NCI-H146 (cell line): ENCODE measurements at regions not wholly inside any gene's neighbourhood (a gene's known extent, or its start where the extent isn't known, plus 50 kb on each side); places are given as distances from the start of the nearest gene placed in this dataset.
"Not testable (repeated sequence)": the region's sequence is repeated elsewhere in the genome, so short reads cannot be mapped to it uniquely, and the experiment has no call there.

ENCODE experiments used
- DNase-seq: peaks from one replicate; lab custom pipeline; 2025; lab: John Stamatoyannopoulos, UW

DNA sequence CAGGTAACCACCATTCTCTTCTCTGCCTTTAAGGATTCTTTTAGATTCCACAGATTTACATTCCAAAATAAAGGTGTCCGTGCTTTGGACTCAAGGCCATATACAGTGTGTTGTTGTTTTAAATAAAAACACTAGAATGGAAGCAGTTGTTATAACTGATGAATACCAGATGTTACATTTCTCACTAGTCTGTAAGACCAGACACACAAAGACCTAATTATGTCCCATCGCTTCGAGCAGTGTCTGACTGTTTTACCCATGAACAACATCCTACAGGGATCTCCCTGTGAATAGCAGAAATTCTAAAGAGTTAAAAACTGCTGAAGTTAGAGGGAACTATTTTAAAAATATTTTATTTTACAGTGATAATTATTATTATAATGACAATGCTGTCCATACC is 574.7 kb upstream of the ZP4 start:
- DNase-seq, result no peak

DNA sequence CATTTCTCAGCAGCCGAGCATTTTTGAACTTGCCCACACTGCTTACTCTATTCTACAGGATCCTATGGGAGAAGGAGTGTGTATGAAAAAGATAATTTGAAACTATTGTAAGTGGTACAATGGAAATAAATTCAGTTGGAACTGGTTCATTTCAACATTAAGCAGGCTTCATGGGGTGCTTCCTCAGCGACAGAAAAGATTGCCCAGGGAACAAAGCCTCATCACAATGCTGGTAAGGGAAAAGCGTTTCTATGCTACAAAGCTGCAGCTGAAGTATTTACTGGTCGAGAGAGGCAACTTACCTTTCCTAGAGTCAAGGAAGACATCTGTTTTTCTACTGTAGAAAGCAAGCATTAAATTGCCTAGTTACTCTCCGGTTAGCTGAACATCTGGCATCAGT is 568.2 kb upstream of the ZP4 start:
- DNase-seq, result no peak

DNA sequence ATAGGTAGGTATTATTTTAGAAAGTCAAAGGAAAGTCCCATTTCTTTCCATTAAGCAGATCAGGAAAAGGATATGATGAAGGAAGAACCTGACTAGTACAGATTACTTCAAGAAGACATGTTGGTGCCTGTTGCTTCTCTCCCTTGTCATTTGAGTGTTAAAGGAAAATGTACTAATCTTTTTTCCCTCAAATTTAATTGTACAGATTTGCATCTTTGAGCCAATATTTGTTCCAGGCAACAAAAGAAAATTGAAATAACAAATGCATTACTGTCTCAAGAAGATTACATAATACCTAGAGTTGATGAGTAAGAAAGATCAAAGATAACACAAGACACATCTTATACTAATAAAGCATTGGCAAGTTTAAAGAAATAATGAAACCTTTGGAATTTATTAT is 566.9 kb upstream of the ZP4 start:
- no peak for DNase-seq

DNA sequence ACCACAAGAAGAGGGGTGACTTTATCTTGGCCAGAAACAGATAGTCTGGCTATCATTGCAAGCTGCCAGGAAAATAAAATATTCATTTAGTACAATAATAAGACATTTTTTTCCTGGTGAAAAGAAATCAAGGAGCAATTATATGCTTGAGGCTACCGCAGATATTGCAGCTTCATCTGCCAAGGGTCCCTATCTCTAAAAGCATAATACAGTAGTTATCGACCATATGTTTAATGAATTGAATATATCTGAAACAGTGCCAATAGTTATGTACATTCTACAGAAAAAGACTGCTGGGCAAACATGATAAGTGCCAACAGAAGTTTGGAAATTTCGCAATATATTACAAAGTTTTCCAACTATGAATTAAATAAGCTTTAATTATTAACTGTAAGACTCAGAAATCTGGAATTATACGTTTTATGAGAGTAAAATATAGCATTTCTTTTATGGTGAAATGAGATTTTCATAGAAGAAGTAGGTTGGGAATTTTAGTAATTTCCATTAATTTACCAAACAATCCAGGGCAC is 561.1 kb upstream of the ZP4 start:
- no peak for DNase-seq

DNA sequence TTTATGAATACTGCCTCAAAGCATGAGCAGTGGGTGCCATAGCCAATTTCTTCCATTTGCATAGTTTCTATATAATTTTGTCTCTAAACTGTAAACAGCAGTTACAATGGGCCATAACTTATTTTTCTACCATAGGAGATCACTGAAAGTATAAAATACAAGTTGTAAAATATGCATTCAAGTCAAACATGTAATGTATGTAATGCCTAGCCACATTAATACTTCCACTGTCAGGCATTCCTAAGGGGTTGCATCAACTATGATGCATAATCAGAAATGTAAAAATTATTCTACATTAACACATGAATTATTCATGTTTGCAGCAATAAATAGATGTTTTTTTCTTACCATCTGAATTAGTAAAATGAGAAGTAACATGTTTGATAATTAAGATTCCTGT is 560.3 kb upstream of the ZP4 start:
- DNase-seq, result no peak

DNA sequence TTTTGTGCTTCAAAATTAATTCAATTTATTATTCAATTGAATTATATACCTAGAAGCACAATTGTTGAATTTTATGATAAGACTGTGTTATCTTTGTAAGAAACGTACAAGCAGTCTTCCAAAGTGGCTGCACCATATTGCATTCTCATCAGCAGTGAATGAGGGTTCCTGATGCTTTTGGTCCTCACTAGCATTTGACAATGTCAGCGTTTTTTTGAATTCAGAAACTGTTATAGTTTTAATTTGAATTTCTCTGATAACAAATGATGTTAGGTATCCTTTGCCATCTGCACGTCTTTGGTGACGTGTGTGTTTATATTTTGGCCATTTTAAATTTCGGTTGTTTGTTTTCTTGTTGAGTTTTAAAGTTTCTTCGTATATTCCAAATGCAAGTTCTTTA is 553.0 kb upstream of the ZP4 start:
- no peak for DNase-seq

DNA sequence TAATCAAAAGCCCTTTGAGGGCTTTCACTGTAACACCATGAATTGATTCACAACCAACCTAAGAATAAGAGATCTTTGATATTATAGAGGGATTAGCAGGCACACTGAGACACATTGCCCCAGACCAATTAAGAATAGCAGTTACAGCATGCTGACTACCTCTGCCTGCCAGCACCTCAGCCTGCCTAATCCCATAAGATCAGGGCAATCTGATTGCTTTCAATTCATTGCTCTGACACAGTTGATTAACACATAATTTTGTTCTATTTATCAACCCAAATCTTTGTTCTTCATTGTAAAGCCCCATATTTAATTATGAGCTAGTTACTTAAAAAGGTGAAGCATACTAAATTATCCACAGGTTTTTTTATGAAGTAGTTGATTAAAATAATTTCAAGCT is 548.8 kb upstream of the ZP4 start:
- no peak for DNase-seq

DNA sequence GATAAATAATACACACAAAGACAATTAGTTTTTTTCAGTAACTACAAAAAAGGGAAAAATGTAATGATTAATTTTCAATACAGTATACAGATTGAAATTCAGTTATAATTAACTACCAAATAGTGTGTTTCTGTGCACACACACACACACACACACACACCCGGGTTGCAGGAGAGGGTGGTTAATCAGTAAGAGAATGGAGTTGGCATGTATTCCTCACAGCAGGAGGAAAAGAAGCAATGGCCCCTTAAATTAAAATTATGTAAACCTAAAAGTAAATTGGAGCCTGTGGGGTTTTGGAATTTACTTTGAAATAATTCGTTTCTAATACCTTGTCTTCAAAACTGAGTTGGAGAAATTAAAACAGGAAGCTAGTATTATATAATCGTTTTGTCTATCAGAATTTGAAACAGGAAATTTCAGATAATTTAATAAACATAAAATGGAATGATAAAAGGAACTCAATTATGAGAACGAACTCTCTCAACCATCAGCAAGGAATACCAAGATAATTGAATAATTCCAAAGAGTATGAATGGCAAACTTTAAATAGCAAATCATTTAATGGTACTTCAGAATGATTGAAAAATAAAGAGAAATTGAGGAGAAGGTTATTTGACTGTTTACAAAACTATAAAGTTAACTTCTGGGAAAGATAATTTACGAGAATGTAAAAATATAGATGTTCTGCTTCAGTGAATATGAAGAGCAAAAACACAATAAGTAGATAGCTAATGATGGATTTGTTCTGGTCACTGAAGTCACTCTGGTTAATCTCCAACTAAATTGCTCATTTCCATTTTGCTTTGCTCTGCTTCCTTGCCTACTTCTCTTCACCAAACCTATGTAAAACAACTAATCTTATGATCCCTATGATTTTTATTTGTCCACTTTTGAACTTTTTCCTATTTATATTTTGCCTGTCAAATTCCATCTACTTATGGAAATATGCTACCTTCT is 547.9 kb upstream of the ZP4 start:
- DNase-seq, result no peak

DNA sequence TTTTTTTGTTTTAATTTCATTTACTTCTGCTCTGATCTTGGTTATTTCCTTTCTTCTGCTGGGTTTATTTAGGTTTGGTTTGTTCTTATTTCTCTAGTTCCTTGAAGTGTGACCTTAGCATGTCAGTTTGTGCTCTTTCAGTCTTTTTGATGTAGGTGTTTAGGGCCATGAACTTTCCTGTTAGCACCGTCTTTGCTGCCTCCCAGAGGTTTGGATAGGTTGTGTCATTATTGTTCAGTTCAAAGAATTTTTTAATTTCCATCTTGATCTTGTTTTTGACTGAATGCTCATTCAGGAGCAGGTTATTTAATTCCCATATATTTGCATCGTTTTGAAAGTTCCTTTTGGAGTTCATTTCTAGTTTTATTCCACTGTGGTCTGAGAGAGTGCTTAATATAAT is 539.0 kb upstream of the ZP4 start:
- DNase-seq, result not testable (repeated sequence)

DNA sequence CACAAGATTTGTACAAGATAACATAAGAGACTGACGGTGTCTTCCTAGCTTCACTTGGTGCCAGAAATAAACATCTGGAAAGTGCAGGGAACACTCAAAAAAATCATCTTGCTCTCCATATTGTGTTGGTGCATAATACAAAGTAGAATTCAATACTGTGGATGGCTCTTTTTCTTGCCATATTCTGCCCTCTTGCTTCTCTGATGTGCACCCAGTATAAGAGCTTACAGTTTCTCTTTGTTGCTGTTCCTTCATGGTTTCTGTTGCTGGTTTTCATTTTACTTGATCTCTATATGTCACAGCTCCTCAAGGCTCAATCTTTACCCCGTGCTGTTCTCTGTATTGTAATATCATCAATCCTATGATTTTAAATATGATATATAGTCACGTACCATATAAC is 528.5 kb upstream of the ZP4 start:
- no peak for DNase-seq

DNA sequence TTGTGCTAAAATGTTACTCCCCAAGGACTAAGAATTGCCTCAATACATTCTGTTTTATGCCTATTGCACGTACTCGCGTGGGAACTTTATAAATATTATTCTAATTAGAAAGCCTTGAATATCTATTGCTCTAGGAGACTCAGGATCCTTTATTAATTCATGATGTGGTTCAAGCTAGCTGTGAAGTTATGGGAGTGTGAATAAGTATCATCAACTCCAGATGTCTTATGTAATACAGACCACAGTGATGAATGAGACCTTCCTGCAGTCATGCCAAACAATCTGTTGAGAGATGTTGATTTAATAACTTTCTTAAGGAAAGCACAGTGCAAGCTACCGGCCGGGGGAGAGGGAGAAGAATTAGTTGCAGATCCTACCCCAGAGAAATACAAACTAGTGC is 519.2 kb upstream of the ZP4 start:
- DNase-seq, result no peak

DNA sequence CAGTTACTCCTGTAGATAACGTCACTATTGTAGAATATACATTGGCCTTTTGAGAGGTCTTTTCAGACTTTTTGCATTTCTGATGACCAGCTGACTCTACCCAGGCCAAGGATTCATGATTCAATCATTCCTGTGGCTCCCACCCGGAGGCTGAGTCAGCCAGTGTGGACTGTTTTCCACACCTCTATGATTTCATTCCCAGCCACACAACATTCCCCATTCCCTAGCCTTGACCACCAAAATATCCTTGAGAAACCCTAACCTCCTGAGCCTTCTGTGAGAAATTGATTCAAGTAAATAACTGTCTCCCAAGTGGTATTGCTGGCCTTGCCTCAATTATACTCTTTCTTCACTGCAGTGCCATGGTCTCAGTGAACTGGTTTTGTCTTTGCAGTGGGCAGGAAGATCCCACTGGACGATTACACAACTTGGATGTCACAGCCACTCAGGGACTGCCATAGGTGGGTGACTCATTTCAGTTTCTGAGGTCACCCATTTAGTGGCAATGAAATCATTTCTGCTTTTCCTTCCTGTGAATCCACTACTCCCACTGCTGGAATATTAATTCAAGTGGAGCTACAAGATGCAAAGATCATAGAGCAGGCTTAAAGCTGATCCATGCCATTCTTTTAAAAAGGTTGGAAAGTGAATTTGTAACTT is 518.6 kb upstream of the ZP4 start:
- no peak for DNase-seq

DNA sequence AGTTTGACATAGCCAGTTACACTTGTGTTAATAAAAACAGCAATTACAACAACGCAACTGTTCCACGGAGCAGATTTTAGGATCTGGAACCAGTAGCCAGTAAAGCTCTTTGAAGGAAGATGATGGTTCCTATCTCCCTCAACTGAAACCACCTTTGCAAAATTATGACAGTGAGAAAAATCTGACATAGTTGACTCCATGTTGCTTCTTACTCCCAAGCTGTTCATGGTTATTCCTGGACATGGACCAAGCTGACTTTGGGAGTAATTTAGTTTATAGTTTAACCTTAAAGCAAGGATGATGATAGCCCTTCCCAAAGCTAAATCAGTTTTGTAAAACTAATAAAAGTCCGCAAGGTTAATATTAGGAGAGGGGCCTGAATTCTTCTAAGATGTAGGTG is 518.0 kb upstream of the ZP4 start:
- no peak for DNase-seq

DNA sequence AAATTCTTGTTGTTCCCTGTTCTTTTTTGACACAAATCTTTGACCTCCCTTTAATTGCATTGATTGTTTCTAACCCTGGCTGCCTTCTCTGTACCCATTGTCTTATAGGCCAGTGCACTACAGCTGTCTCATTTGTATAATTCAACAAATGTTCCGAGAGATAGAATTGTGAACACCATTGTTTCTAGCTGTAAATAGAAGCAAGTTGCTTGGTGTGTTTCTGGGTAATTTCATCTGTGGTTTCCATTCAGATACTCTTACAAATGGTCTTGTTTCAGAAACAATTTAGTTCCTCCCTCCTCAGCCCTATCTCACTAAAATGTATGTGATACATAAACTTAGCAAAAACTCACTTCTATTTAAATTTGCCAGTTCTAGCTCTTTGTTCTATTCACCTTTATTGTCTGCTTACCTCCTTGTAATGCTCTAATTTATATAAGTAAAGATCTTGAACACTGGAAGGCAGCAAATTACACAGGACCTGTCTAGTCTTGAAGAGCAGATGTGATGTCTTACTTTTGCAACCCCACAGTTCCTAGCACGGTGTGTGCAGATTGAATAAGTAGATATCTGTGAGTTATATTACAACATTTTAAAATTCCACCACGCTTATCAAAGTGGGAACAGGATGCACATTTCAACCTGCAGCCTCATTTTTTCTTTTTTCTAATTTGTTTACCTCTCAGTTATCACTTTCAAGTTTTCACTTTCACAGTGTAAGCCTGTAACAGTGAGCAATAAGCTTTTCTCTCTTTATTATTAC is 515.6 kb upstream of the ZP4 start:
- DNase-seq, result no peak

DNA sequence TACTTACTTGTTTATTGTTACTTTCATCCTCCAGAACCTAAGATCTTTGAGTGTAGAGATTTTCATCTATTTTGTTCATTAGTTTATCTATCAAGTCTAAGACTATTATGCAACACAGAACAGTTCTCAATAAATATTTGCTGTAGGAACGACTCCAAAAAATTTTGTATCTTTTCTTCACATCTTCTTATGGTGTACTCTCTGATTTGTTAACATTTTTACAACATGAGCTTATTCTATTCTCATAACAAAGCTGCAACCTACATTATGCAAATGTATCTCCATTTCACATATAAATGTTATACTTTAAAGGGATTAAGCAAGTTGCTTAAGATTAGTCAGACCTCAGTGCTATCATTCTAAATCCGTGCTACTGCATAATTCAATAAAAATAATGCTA is 514.2 kb upstream of the ZP4 start:
- DNase-seq, result no peak

DNA sequence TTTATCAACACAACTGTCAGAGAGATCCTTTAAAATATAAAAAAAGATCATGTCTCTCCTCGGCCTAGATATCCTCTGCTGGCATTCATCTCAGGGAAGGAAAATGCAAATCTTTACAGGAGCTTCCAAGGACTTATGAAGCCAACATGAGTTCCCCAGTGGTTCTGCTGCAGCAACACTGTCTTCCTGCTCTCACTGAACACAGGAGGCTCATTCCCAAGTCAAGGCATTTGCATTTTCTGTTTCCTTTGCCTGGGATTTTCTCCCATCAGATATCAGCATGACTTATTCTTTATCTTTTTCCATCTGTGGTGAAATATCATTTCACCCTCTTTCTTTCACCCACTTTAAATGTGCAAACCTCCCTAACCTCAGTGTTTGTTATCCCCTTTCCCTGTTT is 513.8 kb upstream of the ZP4 start:
- no peak for DNase-seq

DNA sequence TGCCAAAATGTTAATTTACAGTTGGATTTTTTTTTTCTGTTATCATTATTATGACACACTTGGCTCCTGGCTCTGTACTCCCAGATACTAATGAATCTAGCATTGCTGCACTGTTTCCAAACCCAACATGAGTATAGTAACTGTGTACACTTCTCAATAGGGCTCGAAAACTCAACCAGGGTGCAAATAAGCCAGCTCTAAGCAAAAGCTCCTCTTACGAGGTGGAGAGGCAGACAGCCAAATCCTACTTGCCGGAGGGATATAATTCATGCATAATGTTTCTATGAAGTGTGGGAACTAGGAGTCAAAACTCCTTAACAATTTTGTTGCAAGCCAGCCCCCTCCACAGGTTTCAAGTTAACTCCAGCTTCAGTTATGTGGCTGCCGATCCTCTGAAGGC is 510.4 kb upstream of the ZP4 start:
- no peak for DNase-seq

DNA sequence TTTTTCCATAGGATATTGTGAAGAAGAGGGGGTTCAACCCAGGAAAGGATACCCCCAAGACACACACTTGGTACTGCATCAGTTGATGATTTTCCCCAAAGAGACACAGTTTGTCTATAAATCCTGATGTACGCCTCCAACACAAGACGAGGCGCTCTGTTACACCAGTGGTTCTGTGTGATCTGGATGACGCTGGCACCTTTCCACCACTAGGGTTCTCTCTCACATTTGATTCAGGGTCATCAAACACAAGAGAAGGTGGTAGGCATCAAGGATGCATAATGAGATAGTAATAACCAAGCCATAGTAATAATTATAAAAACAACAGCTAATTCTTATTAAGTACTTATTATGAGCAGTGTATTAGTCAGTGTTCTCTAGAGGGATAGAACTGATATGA is 508.8 kb upstream of the ZP4 start:
- DNase-seq, result no peak

DNA sequence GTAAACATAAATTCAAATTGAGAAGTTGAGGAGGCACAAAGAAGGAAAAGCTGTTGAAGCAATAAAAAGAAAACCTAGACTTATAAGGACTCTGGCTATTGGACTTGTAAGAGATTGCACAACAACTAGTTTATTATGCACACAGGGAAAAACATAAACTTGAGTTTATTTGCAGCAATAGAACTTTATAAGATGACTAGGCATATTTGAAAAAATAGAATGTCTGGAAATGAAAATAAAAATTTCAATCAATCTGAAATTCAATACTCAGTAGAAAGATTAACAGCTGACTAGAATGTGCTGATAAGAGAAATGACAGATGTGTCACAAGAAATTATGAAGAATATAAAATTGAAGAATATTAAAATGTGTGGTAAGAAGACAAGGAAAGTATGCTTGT is 505.4 kb upstream of the ZP4 start:
- no peak for DNase-seq

DNA sequence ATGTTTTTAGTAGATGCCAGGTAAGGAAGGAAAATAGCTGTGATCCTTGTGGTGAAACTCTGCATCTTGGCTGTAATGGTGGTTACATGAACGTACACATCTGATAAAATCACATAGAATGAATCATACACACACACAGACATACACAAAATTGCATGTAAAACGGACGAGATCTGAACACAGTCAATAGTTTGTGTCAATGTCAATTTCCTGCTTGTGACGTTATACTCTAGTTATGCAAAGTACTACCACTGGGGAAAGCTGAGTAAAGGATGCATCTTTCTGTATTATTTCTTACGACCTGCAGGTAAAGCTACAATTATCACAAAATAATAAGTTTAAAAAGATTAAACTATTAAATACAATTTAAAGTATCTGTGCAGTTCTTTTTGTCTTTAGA is 493.7 kb upstream of the ZP4 start:
- DNase-seq, result no peak

DNA sequence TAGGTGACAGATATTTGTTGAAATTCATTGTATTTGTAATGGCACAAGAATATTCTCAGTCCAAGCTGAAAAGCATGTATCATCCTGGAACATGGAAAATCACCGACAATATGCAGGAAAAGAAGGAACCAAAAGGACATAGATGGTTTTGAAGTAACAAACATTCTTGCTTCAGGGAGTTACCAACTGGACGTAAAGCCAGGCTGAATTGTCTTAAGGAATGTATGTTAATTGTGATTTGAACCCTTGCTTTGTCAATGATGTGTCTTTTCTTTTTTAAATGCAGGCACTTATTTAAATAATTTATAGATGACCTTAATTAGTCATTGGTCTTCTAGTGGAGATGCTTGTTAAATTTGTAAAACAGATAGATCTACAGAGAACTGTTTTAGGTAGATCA is 489.4 kb upstream of the ZP4 start:
- DNase-seq, result no peak

DNA sequence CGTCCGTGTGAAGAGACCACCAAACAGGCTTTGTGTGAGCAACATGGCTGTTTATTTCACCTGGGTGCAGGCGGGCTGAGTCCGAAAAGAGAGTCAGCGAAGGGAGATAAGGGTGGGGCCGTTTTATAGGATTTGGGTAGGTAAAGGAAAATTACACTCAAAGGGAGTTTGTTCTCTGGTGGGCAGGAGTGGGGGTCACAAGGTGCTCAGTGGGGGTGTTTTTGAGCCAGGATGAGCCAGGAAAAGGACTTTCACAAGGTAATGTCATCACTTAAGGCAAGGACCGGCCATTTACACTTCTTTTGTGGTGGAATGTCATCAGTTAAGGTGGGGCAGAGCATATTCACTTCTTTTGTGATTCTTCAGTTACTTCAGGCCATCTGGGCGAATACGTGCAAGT is 488.7 kb upstream of the ZP4 start:
- not testable (repeated sequence) for DNase-seq
